HK-2 (cell line): ENCODE measurements at regions not wholly inside any gene's neighbourhood (a gene's known extent, or its start where the extent isn't known, plus 50 kb on each side); places are given as distances from the start of the nearest gene placed in this dataset.
A peak's percentile ranks its signal among the peaks of the same experiment; 100 is the strongest.

ENCODE experiments used
- DNase-seq: peaks from one replicate; pipeline ENCODE4 v3.0.0-alpha.2; 2018; ENCODE audit not compliant: unreplicated experiment

- DNase-seq: no peak
These were observed 94.5 kb upstream of the NFIA start for GRCh38 chr1:60987904-60988303.

GRCh38 chr1:60984062-60984799 is 98.1 kb upstream of the NFIA start:
- DNase-seq: no peak

- no peak for DNase-seq
These were observed 98.7 kb upstream of the NFIA start for GRCh38 chr1:60983701-60984061.

- no peak for DNase-seq
These were observed 99.8 kb upstream of the NFIA start for GRCh38 chr1:60982539-60982938.

GRCh38 chr1:60981357-60981756 is 101.0 kb upstream of the NFIA start:
- no peak for DNase-seq

- DNase-seq: peak; percentile 24
These were observed 103.7 kb upstream of the NFIA start for GRCh38 chr1:60978421-60979357.

- DNase-seq: no peak
These were observed 104.7 kb upstream of the NFIA start for GRCh38 chr1:60977661-60978060.

- DNase-seq: no peak
These were observed 107.6 kb upstream of the NFIA start for GRCh38 chr1:60974524-60975372.

GRCh38 chr1:60973668-60974067 is 108.7 kb upstream of the NFIA start:
- no peak for DNase-seq

GRCh38 chr1:60972841-60973364 is 109.5 kb upstream of the NFIA start:
- no peak for DNase-seq

GRCh38 chr1:60971330-60971729 is 111.0 kb upstream of the NFIA start:
- no peak for DNase-seq

- no peak for DNase-seq
These were observed 112.3 kb upstream of the NFIA start for GRCh38 chr1:60969971-60970509.

GRCh38 chr1:60965280-60965854 is 117.0 kb upstream of the NFIA start:
- no peak for DNase-seq

- DNase-seq: no peak
These were observed 119.0 kb upstream of the NFIA start for GRCh38 chr1:60963167-60963940.

GRCh38 chr1:60960891-60961461 is 121.4 kb upstream of the NFIA start:
- no peak for DNase-seq

GRCh38 chr1:60959701-60960100 is 122.7 kb upstream of the NFIA start:
- DNase-seq: no peak

GRCh38 chr1:60958001-60958400 is 124.4 kb upstream of the NFIA start:
- no peak for DNase-seq

- DNase-seq: no peak
These were observed 125.8 kb upstream of the NFIA start for GRCh38 chr1:60956520-60956919.

- no peak for DNase-seq
These were observed 129.7 kb upstream of the NFIA start for GRCh38 chr1:60952612-60953111.
